ENCODE measurements at regions not wholly inside any gene's neighbourhood (a gene's known extent, or its start where the extent isn't known, plus 50 kb on each side); places are given as distances from the start of the nearest gene placed in this dataset.

DNA sequence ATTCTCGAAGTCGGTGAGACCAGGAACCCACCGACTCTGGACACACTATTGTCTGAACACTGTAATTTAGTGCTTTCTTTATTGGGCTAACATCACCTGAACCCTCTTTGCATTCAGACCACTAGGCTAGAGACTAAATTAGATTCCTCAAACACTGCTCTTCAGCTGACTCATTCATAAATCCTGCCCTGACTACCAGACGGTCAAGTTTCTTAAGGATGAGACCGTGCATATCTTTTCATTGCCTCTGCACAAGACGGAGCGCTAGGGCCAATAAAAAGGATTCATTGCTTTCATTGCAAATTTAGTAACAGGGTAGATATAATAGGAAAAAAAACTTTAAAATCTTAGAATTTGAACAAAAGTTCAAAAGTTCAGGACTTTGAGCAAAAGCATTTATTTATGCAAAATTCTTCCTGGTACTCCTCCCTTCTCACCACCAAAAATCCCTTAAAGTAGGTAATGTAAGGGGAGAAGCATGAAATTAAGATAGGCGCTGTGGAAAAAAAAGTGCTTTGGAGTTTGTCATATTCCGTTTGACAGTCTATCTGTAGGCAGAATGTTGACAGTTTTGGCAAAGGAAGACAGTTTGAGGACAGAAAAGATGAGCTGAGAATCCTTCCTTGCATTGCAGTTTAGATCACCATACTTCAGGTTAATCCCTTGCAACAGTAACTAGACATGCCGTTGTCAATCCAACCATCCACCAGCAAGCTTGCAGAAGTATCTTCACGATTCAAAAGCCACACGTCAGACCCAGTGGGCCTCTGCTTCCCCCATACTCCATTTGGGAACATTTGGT lies 328.6 kb upstream of the JARID2 start:
- intact Hi-C loops (cut with DNase I): no loop called here
- Histone ChIP-seq H3K4me1 (peaks cover 0 to 31% (median 10%) of the 10 kb centered on the region in 9 donors), H3K27ac (no peak overlapping the region), H3K4me3 (no peak overlapping the region), H3K27me3 (no peaks in the 10 kb centered on the region), H3K36me3 (no peaks in the 10 kb centered on the region), H3K9me3 (no peaks in the 10 kb centered on the region)
- 77 to 85% methylated on average over 12 of the region's 12 CpGs for WGBS, 2 donors
- TF ChIP-seq, protein P1, sequence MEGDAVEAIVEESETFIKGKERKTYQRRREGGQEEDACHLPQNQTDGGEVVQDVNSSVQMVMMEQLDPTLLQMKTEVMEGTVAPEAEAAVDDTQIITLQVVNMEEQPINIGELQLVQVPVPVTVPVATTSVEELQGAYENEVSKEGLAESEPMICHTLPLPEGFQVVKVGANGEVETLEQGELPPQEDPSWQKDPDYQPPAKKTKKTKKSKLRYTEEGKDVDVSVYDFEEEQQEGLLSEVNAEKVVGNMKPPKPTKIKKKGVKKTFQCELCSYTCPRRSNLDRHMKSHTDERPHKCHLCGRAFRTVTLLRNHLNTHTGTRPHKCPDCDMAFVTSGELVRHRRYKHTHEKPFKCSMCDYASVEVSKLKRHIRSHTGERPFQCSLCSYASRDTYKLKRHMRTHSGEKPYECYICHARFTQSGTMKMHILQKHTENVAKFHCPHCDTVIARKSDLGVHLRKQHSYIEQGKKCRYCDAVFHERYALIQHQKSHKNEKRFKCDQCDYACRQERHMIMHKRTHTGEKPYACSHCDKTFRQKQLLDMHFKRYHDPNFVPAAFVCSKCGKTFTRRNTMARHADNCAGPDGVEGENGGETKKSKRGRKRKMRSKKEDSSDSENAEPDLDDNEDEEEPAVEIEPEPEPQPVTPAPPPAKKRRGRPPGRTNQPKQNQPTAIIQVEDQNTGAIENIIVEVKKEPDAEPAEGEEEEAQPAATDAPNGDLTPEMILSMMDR (IDR thresholded peaks at IDR 0.05): no peak
- DNase-seq (no peak), ATAC-seq (no peak)

DNA sequence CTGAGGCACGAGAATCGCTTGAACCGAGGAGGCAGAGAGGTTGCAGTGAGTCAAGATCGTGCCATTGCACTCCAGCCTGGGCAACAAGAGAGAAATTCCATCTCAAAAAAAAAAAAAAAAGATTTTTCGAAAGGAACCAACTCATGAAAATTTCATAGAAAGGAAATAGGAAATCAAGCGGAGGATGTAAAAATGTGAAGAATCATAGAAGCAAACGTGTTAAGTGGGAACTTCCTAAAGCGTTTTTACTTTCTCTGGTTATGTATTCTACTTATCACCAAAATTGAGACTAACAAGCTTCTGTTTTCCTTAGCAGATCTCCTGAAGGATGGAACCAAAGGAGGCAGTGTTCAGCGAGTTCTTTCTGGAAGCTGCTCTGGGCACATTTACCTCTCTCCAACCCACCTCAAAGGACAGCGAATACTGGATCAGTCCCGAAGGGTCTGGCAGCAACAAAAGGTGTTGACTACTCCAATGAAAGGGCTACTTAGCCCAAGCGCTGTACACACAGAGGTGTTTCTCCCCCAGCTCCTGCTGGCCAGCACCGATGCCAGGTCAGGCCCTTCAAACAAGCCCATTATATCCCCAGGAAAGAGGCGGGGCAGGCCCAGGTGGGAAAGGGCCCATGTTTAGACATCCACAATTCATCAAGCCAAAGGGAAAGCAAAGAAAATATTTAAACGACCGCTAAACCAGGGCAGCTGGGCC lies 327.5 kb upstream of the JARID2 start:
- Histone ChIP-seq H3K9me3 (no peaks in the 10 kb centered on the region), H3K36me3 (no peaks in the 10 kb centered on the region), H3K4me1 (peaks cover 0 to 33% (median 10%) of the 10 kb centered on the region in 9 donors), H3K27ac (no peak overlapping the region), H3K4me3 (no peak overlapping the region), H3K27me3 (no peaks in the 10 kb centered on the region)
- TF ChIP-seq, protein P1 (IDR thresholded peaks at IDR 0.05): no peak
- intact Hi-C loops (cut with DNase I): no loop called here
- 93 to 95% methylated on average over 16 of the region's 16 CpGs for WGBS, 2 donors
- DNase-seq: no peak
- ATAC-seq: no peak

DNA sequence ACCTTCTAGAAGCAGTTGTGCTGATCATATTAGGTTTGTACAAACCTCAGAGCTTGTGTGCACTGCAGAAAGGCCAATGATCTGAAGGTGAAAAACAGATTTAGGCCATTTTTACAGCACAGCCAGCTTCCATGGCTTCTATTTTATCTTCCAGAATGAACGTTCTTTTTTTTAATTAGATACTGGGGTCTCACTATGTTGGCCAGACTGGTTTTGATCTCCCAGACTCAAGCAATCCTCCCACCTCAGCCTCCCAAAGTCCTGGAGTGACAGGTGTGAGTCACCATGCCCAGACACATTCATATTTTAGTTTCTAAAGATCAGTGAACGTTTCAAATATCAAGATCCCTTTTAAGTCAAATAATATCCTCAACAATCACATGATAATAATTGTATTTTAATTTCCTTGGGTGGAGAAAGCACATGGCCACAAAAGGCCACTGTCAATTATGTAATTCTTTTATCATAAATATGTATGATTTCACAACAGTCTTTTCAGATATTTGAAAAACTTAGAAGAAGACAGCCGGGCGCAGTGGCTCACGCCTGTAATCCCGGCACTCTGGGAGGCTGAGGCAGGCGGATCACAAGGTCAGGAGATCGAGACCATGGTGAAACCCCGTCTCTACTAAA lies 326.7 kb upstream of the JARID2 start:
- TF ChIP-seq, protein P1 (IDR thresholded peaks at IDR 0.05): no peak
- 90 to 93% methylated on average over 9 of the region's 9 CpGs for WGBS, 2 donors

DNA sequence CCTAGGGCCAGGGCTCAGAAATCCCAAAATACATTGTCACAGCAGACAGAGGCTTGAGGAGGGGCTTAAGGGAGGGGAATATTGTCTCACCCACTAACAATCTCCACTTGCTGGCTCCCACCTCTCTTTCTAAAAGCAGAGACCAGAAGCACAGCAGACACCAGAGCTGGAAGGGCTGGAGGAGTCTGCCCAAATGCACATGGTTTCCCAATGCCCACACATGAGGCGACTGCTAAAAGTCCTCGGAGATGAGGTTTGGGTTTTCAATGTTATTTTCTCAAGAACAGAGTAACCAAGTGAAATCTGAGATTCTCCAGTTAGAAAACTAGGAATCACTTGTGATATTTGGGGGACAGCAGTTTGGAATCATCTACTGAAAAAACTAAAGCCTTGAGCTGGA lies 325.6 kb upstream of the JARID2 start:
- ATAC-seq: no peak
- 97 to 100% methylated on average over 2 of the region's 2 CpGs for WGBS, 2 donors
- Histone ChIP-seq H3K9me3 (no peaks in the 10 kb centered on the region), H3K36me3 (no peaks in the 10 kb centered on the region), H3K4me3 (no peak overlapping the region), H3K4me1 (peaks cover 0 to 52% (median 14%) of the 10 kb centered on the region in 9 donors), H3K27ac (peak overlapping the region in 6 of 10 donors; percentile 44 to 85 (median 62)), H3K27me3 (no peaks in the 10 kb centered on the region)
- TF ChIP-seq, protein P1 (IDR thresholded peaks at IDR 0.05): no peak
- DNase-seq: no peak
- intact Hi-C loops (cut with DNase I): no loop called here

More for the DNA sequence above, 326.7 kb upstream of the JARID2 start:
- DNase-seq (no peak), ATAC-seq (no peak)
- no peak overlapping the region for H3K27ac ChIP-seq
- H3K9me3 ChIP-seq: no peaks in the 10 kb centered on the region
- no peaks in the 10 kb centered on the region for H3K27me3 ChIP-seq
- H3K4me1 ChIP-seq: peaks cover 0 to 41% (median 10%) of the 10 kb centered on the region in 9 donors
- intact Hi-C loops (cut with DNase I): no loop called here
- H3K36me3 ChIP-seq: no peaks in the 10 kb centered on the region
- H3K4me3 ChIP-seq: no peak overlapping the region
